Right atrium auricular region (tissue), 2 donors: ENCODE measurements at regions not wholly inside any gene's neighbourhood (a gene's known extent, or its start where the extent isn't known, plus 50 kb on each side); places are given as distances from the start of the nearest gene placed in this dataset.
"Not testable (repeated sequence)": the region's sequence is repeated elsewhere in the genome, so short reads cannot be mapped to it uniquely, and the experiment has no call there.

Source experiments
- DNase-seq: peaks from one replicate; pipeline ENCODE4 v3.0.0-alpha.2; 2019; ENCODE audit warnings: low spot score
- H3K27ac ChIP-seq, 2 donors: fragments of 200-600 bp; sonication (generic); 1 replicate in 1 of 2; 2 replicates in 1 of 2; pipeline ENCODE4 v1.5.1; 2016 to 2019
- H3K27me3 ChIP-seq, 2 donors: fragments of 200-600 bp; sonication (generic); one replicate each; pipeline versions ENCODE4 v1.5.1 to v1.6.0; 2017 to 2019
- H3K36me3 ChIP-seq: fragments of 200-600 bp; sonication (generic); one replicate; pipeline ENCODE4 v1.5.1; 2016
- H3K4me1 ChIP-seq, 2 donors: fragments of 200-600 bp; sonication (generic); one replicate each; pipeline versions ENCODE4 v1.5.1 to v1.6.0; 2017 to 2019
- H3K4me3 ChIP-seq, 2 donors: fragments of 200-600 bp; sonication (generic); 1 replicate in 1 of 2; 2 replicates in 1 of 2; pipeline ENCODE4 v1.5.1; 2017 to 2019; ENCODE audit warnings: mild to moderate bottlenecking in 1 of 2, moderate library complexity in 1 of 2
- H3K9me3 ChIP-seq, 2 donors: fragments of 200-600 bp; sonication (generic); one replicate each; pipeline ENCODE4 v1.5.1; 2019
- TF ChIP-seq, protein P1 (sequence below), 2 donors: fragments of 200-600 bp; sonication (generic); IDR thresholded peaks; one replicate each; pipeline ENCODE4 v1.5.1; 2019; ENCODE audit warnings: antibody characterized with exemption in 2 of 2

DNA sequence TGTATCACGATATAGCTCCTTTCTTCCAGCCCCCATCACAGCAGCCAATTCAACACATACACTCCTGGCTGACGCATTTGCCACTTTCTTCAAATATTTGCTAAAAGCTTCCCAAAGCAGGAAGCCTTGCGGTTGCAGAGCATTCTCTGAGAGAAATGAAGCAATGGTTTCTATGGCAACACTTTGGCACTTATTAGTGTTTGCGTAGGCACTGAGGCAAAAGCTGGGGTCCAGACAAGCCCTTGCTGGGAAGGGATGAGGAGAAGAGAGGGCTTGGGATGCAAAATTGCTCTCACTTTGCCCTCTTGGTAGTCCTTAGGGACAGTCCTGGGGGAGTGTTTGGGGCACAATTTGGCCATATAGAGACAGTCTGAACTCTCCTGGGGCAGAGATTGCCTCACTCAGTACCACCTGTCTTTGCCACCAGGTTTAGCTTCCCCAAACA lies 55.0 kb upstream of the PAK3 start:
- Histone ChIP-seq H3K4me3 (no peak overlapping the region), H3K36me3 (no peaks in the 10 kb centered on the region), H3K27ac (no peak overlapping the region), H3K9me3 (no peaks in the 10 kb centered on the region), H3K27me3 (no peaks in the 10 kb centered on the region), H3K4me1 (no peaks in the 10 kb centered on the region)
- TF ChIP-seq, protein P1, sequence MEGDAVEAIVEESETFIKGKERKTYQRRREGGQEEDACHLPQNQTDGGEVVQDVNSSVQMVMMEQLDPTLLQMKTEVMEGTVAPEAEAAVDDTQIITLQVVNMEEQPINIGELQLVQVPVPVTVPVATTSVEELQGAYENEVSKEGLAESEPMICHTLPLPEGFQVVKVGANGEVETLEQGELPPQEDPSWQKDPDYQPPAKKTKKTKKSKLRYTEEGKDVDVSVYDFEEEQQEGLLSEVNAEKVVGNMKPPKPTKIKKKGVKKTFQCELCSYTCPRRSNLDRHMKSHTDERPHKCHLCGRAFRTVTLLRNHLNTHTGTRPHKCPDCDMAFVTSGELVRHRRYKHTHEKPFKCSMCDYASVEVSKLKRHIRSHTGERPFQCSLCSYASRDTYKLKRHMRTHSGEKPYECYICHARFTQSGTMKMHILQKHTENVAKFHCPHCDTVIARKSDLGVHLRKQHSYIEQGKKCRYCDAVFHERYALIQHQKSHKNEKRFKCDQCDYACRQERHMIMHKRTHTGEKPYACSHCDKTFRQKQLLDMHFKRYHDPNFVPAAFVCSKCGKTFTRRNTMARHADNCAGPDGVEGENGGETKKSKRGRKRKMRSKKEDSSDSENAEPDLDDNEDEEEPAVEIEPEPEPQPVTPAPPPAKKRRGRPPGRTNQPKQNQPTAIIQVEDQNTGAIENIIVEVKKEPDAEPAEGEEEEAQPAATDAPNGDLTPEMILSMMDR (IDR thresholded peaks at IDR 0.05) = no peak
- no peak for DNase-seq

DNA sequence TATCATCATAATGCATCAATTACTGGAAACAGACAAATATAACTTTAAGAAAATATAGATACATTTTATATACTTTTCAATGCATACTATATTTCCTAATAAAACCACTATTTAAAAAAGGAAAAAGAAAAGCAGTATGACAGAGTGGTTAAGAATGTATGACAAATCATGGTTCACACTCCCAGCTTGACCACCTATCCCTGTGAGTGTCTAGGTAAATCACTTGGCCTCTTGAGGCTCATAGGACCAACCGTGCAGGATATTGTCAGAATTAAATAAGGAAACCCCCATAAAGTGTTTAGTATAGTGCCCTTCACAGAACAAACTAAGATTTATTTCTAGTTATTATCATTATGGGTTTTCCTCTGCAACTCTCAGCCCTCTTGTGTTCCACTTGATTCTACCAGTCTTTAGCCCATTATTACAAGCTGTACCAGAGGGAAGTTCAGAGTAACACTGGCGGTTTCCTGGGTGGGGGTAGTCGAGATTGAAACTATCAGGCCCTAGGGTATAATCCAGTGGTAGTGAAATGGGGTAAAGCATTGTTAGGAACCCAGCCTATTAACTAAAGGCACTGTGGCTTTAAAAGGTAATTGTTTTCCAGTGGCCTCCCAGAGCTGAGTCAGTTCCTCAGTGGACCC lies 55.5 kb upstream of the PAK3 start:
- DNase-seq = no peak
- H3K36me3 ChIP-seq = no peaks in the 10 kb centered on the region
- H3K27me3 ChIP-seq = no peaks in the 10 kb centered on the region
- TF ChIP-seq, protein P1 (IDR thresholded peaks at IDR 0.05) = no peak
- H3K4me3 ChIP-seq = no peak overlapping the region
- H3K27ac ChIP-seq = no peak overlapping the region
- no peaks in the 10 kb centered on the region for H3K4me1 ChIP-seq
- H3K9me3 ChIP-seq = no peaks in the 10 kb centered on the region

DNA sequence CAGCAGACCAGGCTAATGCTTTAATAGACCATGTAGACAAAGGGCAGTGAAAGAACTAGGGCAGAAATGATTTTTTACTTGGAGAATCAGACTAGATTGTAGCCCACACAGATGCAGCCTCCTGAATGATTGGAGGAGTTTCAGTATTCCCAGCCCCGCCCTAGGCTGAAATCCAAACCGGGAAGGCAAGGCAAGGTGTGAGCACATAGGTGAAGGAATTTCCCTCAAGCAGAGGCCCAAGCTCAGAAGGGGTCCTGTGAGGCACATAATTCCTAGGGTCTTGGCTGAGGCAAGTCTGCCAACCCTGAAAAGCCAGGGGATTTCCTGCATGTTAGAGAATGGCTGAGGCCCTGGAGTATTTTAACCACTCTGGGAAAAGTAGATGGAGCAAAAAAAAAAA lies 56.4 kb upstream of the PAK3 start:
- no peaks in the 10 kb centered on the region for H3K9me3 ChIP-seq
- TF ChIP-seq, protein P1 (IDR thresholded peaks at IDR 0.05) = no peak
- H3K27ac ChIP-seq = no peak overlapping the region
- H3K27me3 ChIP-seq = no peaks in the 10 kb centered on the region
- H3K4me3 ChIP-seq = no peak overlapping the region
- no peaks in the 10 kb centered on the region for H3K4me1 ChIP-seq
- no peaks in the 10 kb centered on the region for H3K36me3 ChIP-seq
- no peak for DNase-seq

DNA sequence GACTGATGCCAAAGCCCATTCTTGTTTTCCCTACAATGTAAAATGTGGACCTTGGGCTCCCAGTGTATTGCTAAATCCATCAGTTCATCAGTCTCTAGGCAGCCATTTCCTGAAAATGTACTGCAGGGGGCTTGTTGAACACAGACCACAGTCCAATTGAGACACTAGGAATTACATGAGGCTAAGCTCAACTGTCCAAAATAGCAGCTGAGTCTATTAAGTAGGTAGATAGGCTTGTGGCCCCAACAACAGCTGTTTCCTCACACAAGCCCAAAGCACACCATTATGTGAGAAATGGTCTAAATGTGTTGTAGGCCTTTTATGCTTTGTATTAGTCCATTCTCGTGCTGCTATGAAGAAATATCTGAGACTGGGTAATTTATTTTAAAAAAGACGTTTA lies 60.0 kb upstream of the PAK3 start:
- TF ChIP-seq, protein P1 (IDR thresholded peaks at IDR 0.05) = no peak
- no peaks in the 10 kb centered on the region for H3K27me3 ChIP-seq

DNA sequence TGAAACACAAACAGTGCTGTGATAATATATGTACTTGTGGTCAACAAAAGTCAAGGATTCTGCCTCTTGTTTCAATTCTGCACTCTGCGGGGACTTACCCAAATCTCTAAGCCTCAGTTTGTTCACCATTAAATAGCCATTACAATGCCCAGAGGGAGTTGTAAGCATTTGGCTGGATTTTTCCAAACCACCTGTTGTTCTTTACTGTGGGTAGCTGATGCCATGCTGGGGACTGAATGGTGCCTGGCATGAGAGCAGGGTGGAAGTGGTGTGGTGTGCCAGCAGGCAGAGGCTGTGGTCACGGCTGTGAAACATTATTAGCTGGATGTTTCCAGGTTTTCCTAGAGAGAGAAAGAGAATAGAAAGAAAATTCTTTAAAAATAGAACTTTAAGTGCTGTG lies 60.7 kb upstream of the PAK3 start:
- TF ChIP-seq, protein P1 (IDR thresholded peaks at IDR 0.05) = no peak
- H3K36me3 ChIP-seq = no peaks in the 10 kb centered on the region
- no peak overlapping the region for H3K4me3 ChIP-seq
- no peaks in the 10 kb centered on the region for H3K27me3 ChIP-seq
- no peak overlapping the region for H3K27ac ChIP-seq
- H3K4me1 ChIP-seq = no peaks in the 10 kb centered on the region
- DNase-seq = no peak
- H3K9me3 ChIP-seq = no peaks in the 10 kb centered on the region

More for the DNA sequence above, 60.0 kb upstream of the PAK3 start:
- no peaks in the 10 kb centered on the region for H3K36me3 ChIP-seq
- H3K9me3 ChIP-seq = no peaks in the 10 kb centered on the region
- no peak overlapping the region for H3K4me3 ChIP-seq
- no peak overlapping the region for H3K27ac ChIP-seq
- H3K4me1 ChIP-seq = no peaks in the 10 kb centered on the region
- DNase-seq = no peak

DNA sequence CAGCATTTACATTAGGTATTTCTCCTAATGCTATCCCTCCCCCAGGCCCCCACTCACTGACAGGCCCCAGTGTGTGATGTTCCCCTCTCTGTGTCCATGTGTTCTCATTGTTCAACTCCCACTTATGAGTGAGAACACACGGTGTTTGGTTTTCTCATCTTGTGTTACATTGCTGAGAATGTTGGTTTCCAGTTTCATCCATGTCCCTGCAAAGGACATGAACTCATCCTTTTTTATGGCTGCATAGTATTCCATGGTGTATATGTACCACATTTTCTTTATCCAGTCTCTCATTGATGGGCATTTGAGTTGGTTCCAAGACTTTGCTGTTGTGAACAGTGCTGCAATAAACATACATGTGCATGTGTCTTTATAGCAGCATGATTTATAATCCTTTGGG lies 73.0 kb upstream of the PAK3 start:
- not testable (repeated sequence) for H3K27me3 ChIP-seq, H3K27ac ChIP-seq, DNase-seq, H3K4me3 ChIP-seq, H3K4me1 ChIP-seq, H3K36me3 ChIP-seq
- H3K9me3 ChIP-seq = peaks cover 0 to 11% of the 10 kb centered on the region in 2 donors
